ENCODE measurements at regions not wholly inside any gene's neighbourhood (a gene's known extent, or its start where the extent isn't known, plus 50 kb on each side); places are given as distances from the start of the nearest gene placed in this dataset.

GRCh38 chrX:109890300-109890699 lies 112.6 kb upstream of the TMEM164 start:
- TF ChIP-seq REST (IDR thresholded peaks at IDR 0.05) (no peak), CTCF (IDR thresholded peaks at IDR 0.05) (no peak), EHMT2 (IDR thresholded peaks at IDR 0.05; ENCODE audit: low read depth) (no peak), POLR2AphosphoS2 (conservative IDR thresholded peaks at IDR 0.05; ENCODE audit: low read length) (no peak), POLR2A (IDR thresholded peaks at IDR 0.05; ENCODE audit: low read length) (no peak), RCOR1 (IDR thresholded peaks at IDR 0.05; ENCODE audit: low read depth, low read length) (no peak), RAD21 (conservative IDR thresholded peaks at IDR 0.05 in 1 of 2, IDR thresholded peaks at IDR 0.05 in 1 of 2) (no peak), MAZ (IDR thresholded peaks at IDR 0.05; ENCODE audit: borderline replicate concordance, low read depth, low read length) (no peak), KDM5A (IDR thresholded peaks at IDR 0.05) (no peak), USF2 (IDR thresholded peaks at IDR 0.05) (no peak), EP300 (IDR thresholded peaks at IDR 0.05) (no peak)
